ENCODE measurements at regions not wholly inside any gene's neighbourhood (a gene's known extent, or its start where the extent isn't known, plus 50 kb on each side); places are given as distances from the start of the nearest gene placed in this dataset.

GRCh38 chr13:99702687-99703319, 201.5 kb downstream of the TM9SF2 start (continued):
- no peak for TF ChIP-seq ERG (CRISPR knock-in tag; IDR thresholded peaks at IDR 0.05)
- no peak for TF ChIP-seq ZNF138 (CRISPR knock-in tag; conservative IDR thresholded peaks at IDR 0.05)
- no peak for TF ChIP-seq ZNF532 (CRISPR knock-in tag; IDR thresholded peaks at IDR 0.05; ENCODE audit: borderline replicate concordance)
- no peak for TF ChIP-seq ZNF423 (CRISPR knock-in tag; IDR thresholded peaks at IDR 0.05)
- TF ChIP-seq, protein P1, sequence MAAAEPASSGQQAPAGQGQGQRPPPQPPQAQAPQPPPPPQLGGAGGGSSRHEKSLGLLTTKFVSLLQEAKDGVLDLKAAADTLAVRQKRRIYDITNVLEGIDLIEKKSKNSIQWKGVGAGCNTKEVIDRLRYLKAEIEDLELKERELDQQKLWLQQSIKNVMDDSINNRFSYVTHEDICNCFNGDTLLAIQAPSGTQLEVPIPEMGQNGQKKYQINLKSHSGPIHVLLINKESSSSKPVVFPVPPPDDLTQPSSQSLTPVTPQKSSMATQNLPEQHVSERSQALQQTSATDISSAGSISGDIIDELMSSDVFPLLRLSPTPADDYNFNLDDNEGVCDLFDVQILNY (CRISPR knock-in tag; IDR thresholded peaks at IDR 0.05), result no peak
- TF ChIP-seq ZNF671 (CRISPR knock-in tag; IDR thresholded peaks at IDR 0.05), result no peak
- peak; percentile 20; the same call in 1 of the 2 replicates for TF ChIP-seq USF2 (CRISPR knock-in tag; IDR thresholded peaks at IDR 0.05)
- TF ChIP-seq ZSCAN18 (CRISPR knock-in tag; IDR thresholded peaks at IDR 0.05), result no peak
- no peak for TF ChIP-seq JUN (CRISPR knock-in tag; IDR thresholded peaks at IDR 0.05)
- no peak for TF ChIP-seq NR2C2 (CRISPR knock-in tag; IDR thresholded peaks at IDR 0.05)
- no peak for TF ChIP-seq ZNF232 (CRISPR knock-in tag; IDR thresholded peaks at IDR 0.05)
- TF ChIP-seq OVOL2 (CRISPR knock-in tag; IDR thresholded peaks at IDR 0.05; ENCODE audit: borderline replicate concordance), result no peak

GRCh38 chr13:99700468-99700867, 199.2 kb downstream of the TM9SF2 start:
- TF ChIP-seq JUN (CRISPR knock-in tag; IDR thresholded peaks at IDR 0.05) (no peak), OVOL2 (CRISPR knock-in tag; IDR thresholded peaks at IDR 0.05; ENCODE audit: borderline replicate concordance) (no peak), ZNF512 (CRISPR knock-in tag; IDR thresholded peaks at IDR 0.05; ENCODE audit: borderline replicate concordance) (no peak), ZNF138 (CRISPR knock-in tag; conservative IDR thresholded peaks at IDR 0.05) (0 out of 2 replicates have a peak, but pooled peaks have one; percentile 55)
- no peak overlapping the region for H3K4me3 Mint-ChIP-seq

More at GRCh38 chr13:99700468-99700867, 199.2 kb downstream of the TM9SF2 start:
- no peak for ATAC-seq
- no peaks in the 10 kb centered on the region for H3K9me3 Mint-ChIP-seq
- H3K27me3 Mint-ChIP-seq (ENCODE audit: low read depth), result peaks cover 4% of the 10 kb centered on the region
- CTCF ChIA-PET, result no interaction called here
- POLR2A ChIA-PET, result interaction anchor here (1.3 kb wide), 1 partner anchor 43 kb away, joined by 3 read pairs; no protein-coding TSS in a partner anchor
- H3K36me3 Mint-ChIP-seq, result 0 out of 2 replicates have a peak, but pooled peaks cover 3% of the 10 kb centered on the region
- H3K4me1 Mint-ChIP-seq, result peaks cover 60% of the 10 kb centered on the region
- DNase-seq (ENCODE audit: low spot score), result no peak
- peak overlapping the region; percentile 54 for H3K27ac Mint-ChIP-seq
